ENCODE measurements at regions not wholly inside any gene's neighbourhood (a gene's known extent, or its start where the extent isn't known, plus 50 kb on each side); places are given as distances from the start of the nearest gene placed in this dataset.

DNA sequence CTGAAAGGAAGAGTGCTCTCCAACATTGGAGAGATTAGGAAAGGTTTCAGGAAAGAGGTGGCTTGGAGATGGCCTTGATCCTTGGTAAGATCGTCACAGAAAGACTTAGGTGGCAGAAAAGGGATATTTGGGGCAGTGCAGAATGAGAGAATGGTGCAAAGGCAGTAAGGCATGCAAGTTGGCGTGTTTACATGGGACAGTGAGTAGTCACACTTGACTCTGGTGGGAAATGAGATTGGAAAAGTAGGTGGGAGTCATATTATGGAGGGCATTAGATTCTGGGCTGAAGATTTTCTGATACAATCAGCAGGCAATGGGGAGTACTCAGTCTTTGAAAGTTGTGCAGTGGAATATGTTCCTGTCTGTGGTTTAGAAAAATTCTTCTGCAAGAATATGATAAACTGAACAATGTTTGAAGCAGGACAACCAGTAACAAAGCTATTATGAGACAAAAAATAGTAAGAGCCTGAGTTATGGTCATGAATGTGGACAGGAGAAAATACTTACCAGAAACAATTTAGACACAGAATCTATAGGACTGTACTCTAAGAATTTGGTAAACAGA lies 76.2 kb upstream of the ANKRD55 start (continued):
- TF ChIP-seq GATA2 (CRISPR knock-in tag; IDR thresholded peaks at IDR 0.05) (peak; percentile 56), SRSF3 (IDR thresholded peaks at IDR 0.05; ENCODE audit: insufficient read depth, low read length) (no peak), CBFA2T3 (IDR thresholded peaks at IDR 0.05) (peak; percentile 64), RBM34 (IDR thresholded peaks at IDR 0.05; ENCODE audit: borderline replicate concordance, insufficient read depth, low read length) (no peak), CTBP1 (IDR thresholded peaks at IDR 0.05; ENCODE audit: borderline replicate concordance) (0 out of 2 replicates have a peak, but pooled peaks have one; percentile 15), ZNF79 (CRISPR knock-in tag; IDR thresholded peaks at IDR 0.05; ENCODE audit: low read depth) (no peak), ZNF551 (CRISPR knock-in tag; IDR thresholded peaks at IDR 0.05) (no peak), ZNF384 (IDR thresholded peaks at IDR 0.05; ENCODE audit: low read depth, low read length) (peak; percentile 46; the same call in 1 of the 2 replicates), ZNF41 (CRISPR knock-in tag; conservative IDR thresholded peaks at IDR 0.05) (no peak), YBX1 (IDR thresholded peaks at IDR 0.05) (no peak), DPF2 (IDR thresholded peaks at IDR 0.05) (peak; percentile 45; the same call in 1 of the 2 replicates), PPARD (CRISPR knock-in tag; IDR thresholded peaks at IDR 0.05) (no peak), SMARCE1 (IDR thresholded peaks at IDR 0.05) (peak; percentile 80; the same call in 1 of the 2 replicates), EP300 (IDR thresholded peaks at IDR 0.05; ENCODE audit: low read length) (peak; percentile 59; the same call in 1 of the 2 replicates), CBX3 (IDR thresholded peaks at IDR 0.05; ENCODE audit: borderline replicate concordance in 1 of 2, low read length in 2 of 2) (0 out of 3 replicates have a peak, but pooled peaks of 1 of the 2 experiments have one; percentile 20), HLTF (IDR thresholded peaks at IDR 0.05) (no peak), NUFIP1 (IDR thresholded peaks at IDR 0.05; ENCODE audit: partially characterized antibody) (no peak), DACH1 (IDR thresholded peaks at IDR 0.05; ENCODE audit: partially characterized antibody) (no peak)
- TF ChIP-seq, protein P1, sequence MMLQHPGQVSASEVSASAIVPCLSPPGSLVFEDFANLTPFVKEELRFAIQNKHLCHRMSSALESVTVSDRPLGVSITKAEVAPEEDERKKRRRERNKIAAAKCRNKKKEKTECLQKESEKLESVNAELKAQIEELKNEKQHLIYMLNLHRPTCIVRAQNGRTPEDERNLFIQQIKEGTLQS (IDR thresholded peaks at IDR 0.05), result no peak
- TF ChIP-seq, protein P1 (CRISPR knock-in tag; conservative IDR thresholded peaks at IDR 0.05), result no peak
- TF ChIP-seq, protein P2, sequence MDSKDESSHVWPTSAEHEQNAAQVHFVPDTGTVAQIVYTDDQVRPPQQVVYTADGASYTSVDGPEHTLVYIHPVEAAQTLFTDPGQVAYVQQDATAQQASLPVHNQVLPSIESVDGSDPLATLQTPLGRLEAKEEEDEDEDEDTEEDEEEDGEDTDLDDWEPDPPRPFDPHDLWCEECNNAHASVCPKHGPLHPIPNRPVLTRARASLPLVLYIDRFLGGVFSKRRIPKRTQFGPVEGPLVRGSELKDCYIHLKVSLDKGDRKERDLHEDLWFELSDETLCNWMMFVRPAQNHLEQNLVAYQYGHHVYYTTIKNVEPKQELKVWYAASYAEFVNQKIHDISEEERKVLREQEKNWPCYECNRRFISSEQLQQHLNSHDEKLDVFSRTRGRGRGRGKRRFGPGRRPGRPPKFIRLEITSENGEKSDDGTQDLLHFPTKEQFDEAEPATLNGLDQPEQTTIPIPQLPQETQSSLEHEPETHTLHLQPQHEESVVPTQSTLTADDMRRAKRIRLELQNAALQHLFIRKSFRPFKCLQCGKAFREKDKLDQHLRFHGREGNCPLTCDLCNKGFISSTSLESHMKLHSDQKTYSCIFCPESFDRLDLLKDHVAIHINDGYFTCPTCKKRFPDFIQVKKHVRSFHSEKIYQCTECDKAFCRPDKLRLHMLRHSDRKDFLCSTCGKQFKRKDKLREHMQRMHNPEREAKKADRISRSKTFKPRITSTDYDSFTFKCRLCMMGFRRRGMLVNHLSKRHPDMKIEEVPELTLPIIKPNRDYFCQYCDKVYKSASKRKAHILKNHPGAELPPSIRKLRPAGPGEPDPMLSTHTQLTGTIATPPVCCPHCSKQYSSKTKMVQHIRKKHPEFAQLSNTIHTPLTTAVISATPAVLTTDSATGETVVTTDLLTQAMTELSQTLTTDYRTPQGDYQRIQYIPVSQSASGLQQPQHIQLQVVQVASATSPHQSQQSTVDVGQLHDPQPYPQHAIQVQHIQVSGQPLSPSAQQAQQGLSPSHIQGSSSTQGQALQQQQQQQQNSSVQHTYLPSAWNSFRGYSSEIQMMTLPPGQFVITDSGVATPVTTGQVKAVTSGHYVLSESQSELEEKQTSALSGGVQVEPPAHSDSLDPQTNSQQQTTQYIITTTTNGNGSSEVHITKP (IDR thresholded peaks at IDR 0.05; ENCODE audit: partially characterized antibody), result no peak
- TF ChIP-seq, protein P3, sequence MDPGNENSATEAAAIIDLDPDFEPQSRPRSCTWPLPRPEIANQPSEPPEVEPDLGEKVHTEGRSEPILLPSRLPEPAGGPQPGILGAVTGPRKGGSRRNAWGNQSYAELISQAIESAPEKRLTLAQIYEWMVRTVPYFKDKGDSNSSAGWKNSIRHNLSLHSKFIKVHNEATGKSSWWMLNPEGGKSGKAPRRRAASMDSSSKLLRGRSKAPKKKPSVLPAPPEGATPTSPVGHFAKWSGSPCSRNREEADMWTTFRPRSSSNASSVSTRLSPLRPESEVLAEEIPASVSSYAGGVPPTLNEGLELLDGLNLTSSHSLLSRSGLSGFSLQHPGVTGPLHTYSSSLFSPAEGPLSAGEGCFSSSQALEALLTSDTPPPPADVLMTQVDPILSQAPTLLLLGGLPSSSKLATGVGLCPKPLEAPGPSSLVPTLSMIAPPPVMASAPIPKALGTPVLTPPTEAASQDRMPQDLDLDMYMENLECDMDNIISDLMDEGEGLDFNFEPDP (CRISPR knock-in tag; IDR thresholded peaks at IDR 0.05), result no peak
- TF ChIP-seq, protein P4, sequence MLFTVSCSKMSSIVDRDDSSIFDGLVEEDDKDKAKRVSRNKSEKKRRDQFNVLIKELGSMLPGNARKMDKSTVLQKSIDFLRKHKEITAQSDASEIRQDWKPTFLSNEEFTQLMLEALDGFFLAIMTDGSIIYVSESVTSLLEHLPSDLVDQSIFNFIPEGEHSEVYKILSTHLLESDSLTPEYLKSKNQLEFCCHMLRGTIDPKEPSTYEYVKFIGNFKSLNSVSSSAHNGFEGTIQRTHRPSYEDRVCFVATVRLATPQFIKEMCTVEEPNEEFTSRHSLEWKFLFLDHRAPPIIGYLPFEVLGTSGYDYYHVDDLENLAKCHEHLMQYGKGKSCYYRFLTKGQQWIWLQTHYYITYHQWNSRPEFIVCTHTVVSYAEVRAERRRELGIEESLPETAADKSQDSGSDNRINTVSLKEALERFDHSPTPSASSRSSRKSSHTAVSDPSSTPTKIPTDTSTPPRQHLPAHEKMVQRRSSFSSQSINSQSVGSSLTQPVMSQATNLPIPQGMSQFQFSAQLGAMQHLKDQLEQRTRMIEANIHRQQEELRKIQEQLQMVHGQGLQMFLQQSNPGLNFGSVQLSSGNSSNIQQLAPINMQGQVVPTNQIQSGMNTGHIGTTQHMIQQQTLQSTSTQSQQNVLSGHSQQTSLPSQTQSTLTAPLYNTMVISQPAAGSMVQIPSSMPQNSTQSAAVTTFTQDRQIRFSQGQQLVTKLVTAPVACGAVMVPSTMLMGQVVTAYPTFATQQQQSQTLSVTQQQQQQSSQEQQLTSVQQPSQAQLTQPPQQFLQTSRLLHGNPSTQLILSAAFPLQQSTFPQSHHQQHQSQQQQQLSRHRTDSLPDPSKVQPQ (CRISPR knock-in tag; IDR thresholded peaks at IDR 0.05; ENCODE audit: borderline replicate concordance), result no peak

All from K562 (cell line).